Endothelial cell of umbilical vein (primary cell): ENCODE measurements at regions not wholly inside any gene's neighbourhood (a gene's known extent, or its start where the extent isn't known, plus 50 kb on each side); places are given as distances from the start of the nearest gene placed in this dataset.

Experiments used
- CTCF ChIP-seq, 2 donors: IDR thresholded peaks; 1 replicate in 1 of 2; 2 replicates in 1 of 2; pipeline ENCODE4 v1.5.1; 2011; ENCODE audit warnings: low read length in 2 of 2, mild to moderate bottlenecking in 2 of 2, moderate library complexity in 2 of 2, control low read depth in 1 of 2, inconsistent platforms in 1 of 2, low read depth in 1 of 2; ENCODE audit not compliant: insufficient read depth in 1 of 2; ENCODE audit errors: extremely low read depth in 1 of 2
- EZH2 ChIP-seq: IDR thresholded peaks from 2 replicates; pipeline ENCODE4 v1.6.1; 2012; ENCODE audit warnings: borderline replicate concordance, low read depth, mild to moderate bottlenecking, moderate library complexity, low read length, inconsistent platforms; ENCODE audit not compliant: severe bottlenecking
- GATA2 ChIP-seq: IDR thresholded peaks from 2 replicates; pipeline ENCODE4 v1.7.0; 2011; ENCODE audit warnings: low read depth, mild to moderate bottlenecking, moderate library complexity, mixed read lengths, low read length; ENCODE audit not compliant: insufficient read length, insufficient read depth
- POLR2A ChIP-seq: IDR thresholded peaks from 2 replicates; pipeline ENCODE4 v1.6.1; 2012; ENCODE audit warnings: low read depth, mild to moderate bottlenecking, control low read depth, low read length
- POLR2AphosphoS5 ChIP-seq: IDR thresholded peaks from 2 replicates; pipeline ENCODE4 v1.6.1; 2012; ENCODE audit warnings: low read depth, mild to moderate bottlenecking, control low read depth, low read length, moderate library complexity; ENCODE audit not compliant: insufficient read depth

- TF ChIP-seq CTCF (IDR thresholded peaks at IDR 0.05; ENCODE audit: extremely low read depth in 1 of 2, insufficient read depth in 1 of 2, low read depth in 1 of 2, low read length in 2 of 2) (no peak), POLR2A (no peak), EZH2 (no peak), POLR2AphosphoS5 (no peak), GATA2 (no peak)
These were observed 122.6 kb downstream of the AXIN2 start for GRCh38 chr17:65438708-65439294.
